ENCODE measurements at regions not wholly inside any gene's neighbourhood (a gene's known extent, or its start where the extent isn't known, plus 50 kb on each side); places are given as distances from the start of the nearest gene placed in this dataset.
"Not testable (repeated sequence)": the region's sequence is repeated elsewhere in the genome, so short reads cannot be mapped to it uniquely, and the experiment has no call there.

DNA sequence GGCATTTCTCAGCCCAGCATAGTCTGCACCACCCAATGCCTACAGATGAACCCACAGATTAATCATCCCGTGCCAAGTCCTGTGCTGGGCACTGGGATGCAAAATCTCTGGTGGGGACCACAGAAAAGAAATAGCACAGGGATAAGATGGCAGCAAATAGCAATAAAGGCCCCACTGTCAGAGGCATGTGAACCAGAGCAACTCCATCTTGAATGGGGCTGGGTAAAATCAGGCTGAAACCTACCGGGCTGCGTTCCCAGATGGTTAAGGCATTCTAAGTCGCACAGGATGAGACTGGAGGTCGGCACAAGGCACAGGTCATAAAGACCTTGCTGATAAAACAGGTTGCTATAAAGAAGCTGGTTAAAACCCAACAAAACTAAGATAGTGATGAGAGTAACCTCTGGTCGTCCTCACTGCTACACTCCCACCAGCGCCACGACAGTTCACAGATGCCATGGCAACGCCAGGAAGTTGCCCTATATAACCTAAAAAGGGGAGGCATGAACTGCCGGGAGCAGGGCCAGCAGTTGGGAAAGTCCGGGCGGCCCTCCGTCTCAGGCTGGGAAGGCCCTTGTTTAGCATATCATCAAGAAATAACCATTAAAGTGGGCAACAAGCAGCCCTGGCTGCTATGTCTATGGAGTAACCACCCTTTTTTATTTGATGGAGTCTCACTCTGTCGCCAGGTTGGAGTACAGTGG, 65.2 kb downstream of the C9orf50 start:
- Mint-ChIP-seq H3K36me3 (no peaks in the 10 kb centered on the region), H3K4me1 (peaks cover 0 to 2% (median under 1%) of the 10 kb centered on the region in 3 donors), H3K9me3 (no peaks in the 10 kb centered on the region), H3K27me3 (peaks cover 16 to 29% of the 10 kb centered on the region in 2 donors), H3K4me3 (no peak overlapping the region), H3K27ac (peak overlapping the region in 2 of 8 donors; percentile 1 to 78)
- H3K27ac ChIP-seq (ENCODE audit: low read depth, low read length), result no peak overlapping the region
- H3K4me3 ChIP-seq (ENCODE audit: low read length), result no peak overlapping the region
- ChIA-PET CTCF (no interaction called here), POLR2A (no interaction called here)
- no peaks in the 10 kb centered on the region for H3K36me3 ChIP-seq (ENCODE audit: insufficient read depth, low read length)
- H3K4me1 ChIP-seq (ENCODE audit: insufficient read depth, low read length), result no peaks in the 10 kb centered on the region
- no peaks in the 10 kb centered on the region for H3K9me3 ChIP-seq (ENCODE audit: low read length)
- DNase-seq, result no peak
- H3K27me3 ChIP-seq (ENCODE audit: insufficient read depth, low read length, poor library complexity, severe bottlenecking), result peaks cover 3% of the 10 kb centered on the region

DNA sequence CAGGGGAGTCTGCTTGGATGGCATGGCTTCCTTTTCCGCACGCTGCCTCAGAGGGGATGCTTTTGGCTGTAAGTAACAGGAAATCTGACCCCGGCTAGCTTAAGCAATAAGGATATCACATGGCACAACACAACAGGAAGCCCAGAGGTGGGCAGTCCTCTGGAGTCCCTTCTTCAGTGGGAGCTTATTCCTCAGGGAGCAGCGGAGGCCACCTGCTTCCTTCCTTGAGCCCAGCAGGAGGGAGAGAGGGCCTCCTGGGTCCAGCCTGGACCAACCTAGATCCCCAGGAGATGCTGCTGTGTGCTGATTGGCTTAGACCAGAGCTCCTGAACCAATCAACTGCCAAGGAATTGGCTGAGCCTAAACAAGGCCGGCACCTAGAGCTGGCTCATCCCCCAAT, 66.3 kb downstream of the C9orf50 start:
- Histone ChIP-seq H3K27me3 (ENCODE audit: insufficient read depth, low read length, poor library complexity, severe bottlenecking) (peaks cover 6% of the 10 kb centered on the region), H3K36me3 (ENCODE audit: insufficient read depth, low read length) (no peaks in the 10 kb centered on the region), H3K9me3 (ENCODE audit: low read length) (no peaks in the 10 kb centered on the region), H3K27ac (ENCODE audit: low read depth, low read length) (no peak overlapping the region), H3K4me1 (ENCODE audit: insufficient read depth, low read length) (no peaks in the 10 kb centered on the region), H3K4me3 (ENCODE audit: low read length) (no peak overlapping the region)
- peaks cover 17 to 32% of the 10 kb centered on the region in 2 donors for H3K27me3 Mint-ChIP-seq
- no peak overlapping the region for H3K27ac Mint-ChIP-seq
- DNase-seq, result no peak
- H3K9me3 Mint-ChIP-seq, result no peaks in the 10 kb centered on the region
- no peaks in the 10 kb centered on the region for H3K36me3 Mint-ChIP-seq
- CTCF ChIA-PET, result interaction anchor here (1.6 kb wide), 1 partner anchor 10 kb away, joined by 3 read pairs; no protein-coding TSS in a partner anchor
- peaks cover 0 to 6% (median 3%) of the 10 kb centered on the region in 3 donors for H3K4me1 Mint-ChIP-seq
- H3K4me3 Mint-ChIP-seq, result no peak overlapping the region
- POLR2A ChIA-PET, result no interaction called here

DNA sequence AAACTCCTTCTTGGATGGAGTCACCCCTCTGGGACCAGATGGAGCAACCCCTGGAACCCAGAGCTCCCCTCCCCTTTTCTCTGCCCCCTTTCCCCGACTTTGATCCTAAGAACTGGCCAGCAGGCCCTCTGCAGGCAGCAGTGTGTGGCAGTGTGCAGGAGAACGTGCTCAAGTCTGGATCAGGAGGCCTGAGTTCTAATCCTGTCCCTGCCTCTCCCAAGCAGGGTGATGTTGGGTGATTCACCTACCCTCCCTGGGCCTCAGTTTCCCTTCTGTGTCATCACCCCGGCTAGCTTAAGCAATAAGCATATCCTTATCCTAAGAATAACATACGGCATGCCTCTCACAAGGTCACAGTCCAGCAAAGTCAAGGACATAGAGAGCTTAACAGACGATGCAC, 67.6 kb downstream of the C9orf50 start:
- H3K9me3 ChIP-seq (ENCODE audit: low read length), result no peaks in the 10 kb centered on the region
- Mint-ChIP-seq H3K27ac (peak overlapping the region in 1 of 8 donors; percentile 25), H3K9me3 (no peaks in the 10 kb centered on the region), H3K36me3 (no peaks in the 10 kb centered on the region), H3K4me3 (peak overlapping the region in 1 of 7 donors; percentile 16), H3K4me1 (peaks cover 0 to 10% (median 7%) of the 10 kb centered on the region in 3 donors), H3K27me3 (peaks cover 26 to 45% of the 10 kb centered on the region in 2 donors)
- H3K4me3 ChIP-seq (ENCODE audit: low read length), result no peak overlapping the region
- H3K27me3 ChIP-seq (ENCODE audit: insufficient read depth, low read length, poor library complexity, severe bottlenecking), result peaks cover 6% of the 10 kb centered on the region
- CTCF ChIA-PET, result interaction anchor here (1.6 kb wide), 1 partner anchor 12 kb away, joined by 3 read pairs; no protein-coding TSS in a partner anchor
- DNase-seq, result no peak
- no peaks in the 10 kb centered on the region for H3K36me3 ChIP-seq (ENCODE audit: insufficient read depth, low read length)
- H3K27ac ChIP-seq (ENCODE audit: low read depth, low read length), result no peak overlapping the region
- POLR2A ChIA-PET, result no interaction called here
- no peaks in the 10 kb centered on the region for H3K4me1 ChIP-seq (ENCODE audit: insufficient read depth, low read length)

DNA sequence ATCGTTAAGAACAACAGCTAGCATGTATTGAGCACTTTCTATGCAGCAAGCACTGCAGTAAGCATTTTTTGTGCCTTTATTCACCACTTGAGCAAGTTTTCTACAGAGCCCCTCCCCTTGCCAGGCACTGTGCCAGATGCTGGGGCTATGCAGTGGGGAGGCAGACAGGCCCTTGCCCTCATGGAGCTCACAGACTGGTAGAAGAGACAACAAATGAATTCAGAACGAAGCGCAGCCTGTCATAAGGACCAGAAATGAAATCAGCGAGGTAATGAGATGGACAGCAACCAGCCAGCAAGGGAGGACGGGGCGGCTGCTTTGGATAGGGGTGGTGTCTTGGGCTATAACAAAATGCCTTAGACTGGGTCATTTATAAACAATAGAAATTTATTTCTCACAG, 68.8 kb downstream of the C9orf50 start:
- CTCF ChIA-PET, result interaction anchor here (1.4 kb wide), 1 partner anchor 12 kb away, joined by 4 read pairs; no protein-coding TSS in a partner anchor
- POLR2A ChIA-PET, result no interaction called here
- DNase-seq, result no peak

DNA sequence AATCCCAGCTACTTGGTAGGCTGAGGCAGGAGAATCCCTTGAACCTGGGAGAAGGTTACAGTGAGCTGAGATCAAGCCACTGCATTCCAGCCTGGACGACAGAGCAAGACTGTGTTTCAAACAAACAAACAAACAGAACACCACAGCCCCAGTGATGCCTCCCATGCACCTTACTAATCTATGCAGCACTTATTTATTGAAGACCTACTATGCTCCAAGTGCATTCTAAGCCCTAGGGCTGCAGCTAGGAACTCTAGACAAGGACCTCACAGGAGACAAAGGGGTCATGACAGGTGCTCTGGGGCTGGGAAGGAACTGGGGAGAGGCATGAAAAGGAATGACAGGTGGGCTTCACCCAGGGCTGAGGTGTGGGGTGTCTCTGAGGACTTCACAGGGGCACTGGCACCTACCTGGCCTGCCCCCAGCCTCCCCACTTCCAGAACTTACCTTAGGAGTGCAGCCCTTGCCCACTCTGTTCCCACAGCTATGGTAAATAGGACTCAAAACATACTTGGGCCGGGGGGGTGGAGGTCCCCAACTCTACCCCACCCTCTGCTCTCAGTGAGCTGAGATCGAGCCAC, 69.4 kb downstream of the C9orf50 start:
- H3K4me3 ChIP-seq (ENCODE audit: low read length), result no peak overlapping the region
- H3K27me3 Mint-ChIP-seq, result peaks cover 27 to 49% of the 10 kb centered on the region in 2 donors
- peaks cover 6% of the 10 kb centered on the region for H3K27me3 ChIP-seq (ENCODE audit: insufficient read depth, low read length, poor library complexity, severe bottlenecking)
- DNase-seq, result no peak
- no peaks in the 10 kb centered on the region for H3K36me3 Mint-ChIP-seq
- H3K4me3 Mint-ChIP-seq, result peak overlapping the region in 1 of 7 donors; percentile 67
- no peaks in the 10 kb centered on the region for H3K9me3 ChIP-seq (ENCODE audit: low read length)
- H3K4me1 ChIP-seq (ENCODE audit: insufficient read depth, low read length), result no peaks in the 10 kb centered on the region
- CTCF ChIA-PET, result interaction anchor here (1.4 kb wide), 1 partner anchor 12 kb away, joined by 4 read pairs; no protein-coding TSS in a partner anchor
- peaks cover 0 to 10% (median 7%) of the 10 kb centered on the region in 3 donors for H3K4me1 Mint-ChIP-seq
- no peaks in the 10 kb centered on the region for H3K9me3 Mint-ChIP-seq
- POLR2A ChIA-PET, result no interaction called here
- no peaks in the 10 kb centered on the region for H3K36me3 ChIP-seq (ENCODE audit: insufficient read depth, low read length)
- no peak overlapping the region for H3K27ac ChIP-seq (ENCODE audit: low read depth, low read length)
- H3K27ac Mint-ChIP-seq, result no peak overlapping the region

More for the DNA sequence above, 68.8 kb downstream of the C9orf50 start:
- Histone ChIP-seq H3K27me3 (ENCODE audit: insufficient read depth, low read length, poor library complexity, severe bottlenecking) (peaks cover 6% of the 10 kb centered on the region), H3K36me3 (ENCODE audit: insufficient read depth, low read length) (no peaks in the 10 kb centered on the region), H3K4me3 (ENCODE audit: low read length) (no peak overlapping the region), H3K4me1 (ENCODE audit: insufficient read depth, low read length) (no peaks in the 10 kb centered on the region), H3K27ac (ENCODE audit: low read depth, low read length) (no peak overlapping the region), H3K9me3 (ENCODE audit: low read length) (no peaks in the 10 kb centered on the region)
- Mint-ChIP-seq H3K4me1 (peaks cover 0 to 10% (median 7%) of the 10 kb centered on the region in 3 donors), H3K27ac (peak overlapping the region in 1 of 8 donors; percentile 2), H3K9me3 (no peaks in the 10 kb centered on the region), H3K4me3 (no peak overlapping the region), H3K27me3 (peaks cover 27 to 50% of the 10 kb centered on the region in 2 donors), H3K36me3 (no peaks in the 10 kb centered on the region)

DNA sequence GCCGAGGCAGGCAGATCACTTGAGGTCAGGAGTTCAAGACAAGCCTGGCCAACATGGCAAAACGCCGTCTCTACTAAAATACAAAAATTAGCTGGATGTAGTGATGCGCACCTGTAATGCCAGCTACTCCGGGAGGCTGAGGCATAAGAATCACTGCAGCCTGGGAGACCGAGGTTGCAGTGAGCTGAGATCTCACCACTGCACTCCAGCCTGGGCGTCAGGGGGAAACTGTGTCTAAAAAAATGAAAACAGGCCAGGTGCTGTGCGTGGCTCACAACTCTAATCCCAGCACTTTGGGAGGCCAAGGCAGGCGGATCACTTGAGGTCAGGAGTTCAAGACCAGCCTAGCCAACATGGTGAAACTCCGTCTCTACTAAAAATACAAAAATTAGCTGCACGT, 69.9 kb downstream of the C9orf50 start:
- H3K9me3 Mint-ChIP-seq; H3K27ac ChIP-seq (ENCODE audit: low read depth, low read length); H3K36me3 Mint-ChIP-seq; H3K4me3 ChIP-seq (ENCODE audit: low read length); POLR2A ChIA-PET; DNase-seq; H3K36me3 ChIP-seq (ENCODE audit: insufficient read depth, low read length); H3K27ac Mint-ChIP-seq; H3K9me3 ChIP-seq (ENCODE audit: low read length); H3K27me3 ChIP-seq (ENCODE audit: insufficient read depth, low read length, poor library complexity, severe bottlenecking); H3K4me1 ChIP-seq (ENCODE audit: insufficient read depth, low read length): not testable (repeated sequence)
- H3K4me1 Mint-ChIP-seq, result peaks cover 0 to 10% (median 7%) of the 10 kb centered on the region in 3 donors
- CTCF ChIA-PET, result interaction anchor here (1.4 kb wide), 1 partner anchor 11 kb away, joined by 4 read pairs; no protein-coding TSS in a partner anchor
- H3K4me3 Mint-ChIP-seq, result peak overlapping the region in 6 of 7 donors; percentile 2 to 73 (median 57)
- peaks cover 28 to 52% of the 10 kb centered on the region in 2 donors for H3K27me3 Mint-ChIP-seq

DNA sequence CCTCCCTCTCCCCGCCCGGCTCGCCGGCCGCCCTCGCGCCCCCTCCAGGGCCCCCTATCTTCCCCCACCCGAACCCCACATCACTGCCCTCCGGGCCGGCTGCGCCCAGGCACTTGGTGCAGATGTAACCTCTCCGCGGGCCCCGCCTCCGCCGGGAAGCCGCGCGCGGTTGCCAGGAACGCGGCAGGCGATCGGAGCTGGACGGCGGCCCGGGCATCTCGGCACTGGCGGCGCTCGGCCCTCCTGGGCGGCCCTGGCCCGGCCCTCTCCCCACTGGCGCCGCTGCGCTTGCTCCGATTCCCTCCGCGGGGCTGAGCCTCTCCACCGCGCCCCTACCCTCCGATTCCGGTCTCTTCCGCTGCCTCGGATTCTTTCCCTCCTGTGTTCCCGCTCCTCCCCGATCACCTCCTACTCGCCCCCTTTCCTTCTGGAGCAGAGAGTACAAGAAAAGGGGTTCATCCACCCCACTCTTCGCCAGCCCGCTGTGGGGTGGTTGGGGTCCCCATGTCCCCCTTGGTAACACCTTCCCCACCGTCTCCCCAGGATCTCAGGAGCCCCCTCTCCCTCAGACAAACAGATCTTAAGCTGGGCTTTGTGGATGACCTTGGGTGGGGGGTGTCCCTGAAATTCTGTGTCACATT, 70.6 kb downstream of the C9orf50 start:
- peak overlapping the region in 2 of 8 donors; percentile 26 to 36 for H3K27ac Mint-ChIP-seq
- no peak overlapping the region for H3K4me3 ChIP-seq (ENCODE audit: low read length)
- no peaks in the 10 kb centered on the region for H3K36me3 Mint-ChIP-seq
- no peak overlapping the region for H3K27ac ChIP-seq (ENCODE audit: low read depth, low read length)
- H3K36me3 ChIP-seq (ENCODE audit: insufficient read depth, low read length), result no peaks in the 10 kb centered on the region
- H3K27me3 Mint-ChIP-seq, result peaks cover 29 to 54% of the 10 kb centered on the region in 2 donors
- peaks cover 0 to 10% (median 7%) of the 10 kb centered on the region in 3 donors for H3K4me1 Mint-ChIP-seq
- ChIA-PET POLR2A (no interaction called here), CTCF (no interaction called here)
- no peaks in the 10 kb centered on the region for H3K9me3 ChIP-seq (ENCODE audit: low read length)
- peaks cover 6% of the 10 kb centered on the region for H3K27me3 ChIP-seq (ENCODE audit: insufficient read depth, low read length, poor library complexity, severe bottlenecking)
- H3K9me3 Mint-ChIP-seq, result no peaks in the 10 kb centered on the region
- no peaks in the 10 kb centered on the region for H3K4me1 ChIP-seq (ENCODE audit: insufficient read depth, low read length)
- H3K4me3 Mint-ChIP-seq, result peak overlapping the region in 6 of 7 donors; percentile 2 to 83 (median 63)
- no peak for DNase-seq

DNA sequence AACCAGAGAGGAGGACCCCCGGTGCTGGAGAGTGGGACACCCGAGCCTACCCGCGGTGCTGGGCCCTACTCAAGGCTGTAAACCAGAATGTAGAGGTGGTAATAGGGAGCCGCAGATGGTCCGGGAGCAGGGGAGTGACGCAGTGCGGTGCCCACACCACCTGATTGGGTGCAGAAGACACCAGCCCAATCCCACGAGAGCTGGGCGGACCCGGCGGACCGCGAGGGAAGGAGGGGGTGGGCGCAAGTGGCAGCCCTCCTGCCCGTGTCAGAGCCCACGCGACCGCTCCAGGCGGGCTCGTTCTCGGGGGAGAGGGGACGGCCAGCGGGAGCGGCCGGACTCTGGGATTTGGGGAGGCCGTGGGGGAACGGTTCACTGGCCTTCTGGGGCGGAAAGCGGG, 71.2 kb downstream of the C9orf50 start:
- Histone ChIP-seq H3K27me3 (ENCODE audit: insufficient read depth, low read length, poor library complexity, severe bottlenecking) (peaks cover 6% of the 10 kb centered on the region), H3K9me3 (ENCODE audit: low read length) (no peaks in the 10 kb centered on the region), H3K36me3 (ENCODE audit: insufficient read depth, low read length) (no peaks in the 10 kb centered on the region), H3K4me3 (ENCODE audit: low read length) (no peak overlapping the region), H3K4me1 (ENCODE audit: insufficient read depth, low read length) (no peaks in the 10 kb centered on the region), H3K27ac (ENCODE audit: low read depth, low read length) (no peak overlapping the region)
- peak overlapping the region in 6 of 7 donors; percentile 13 to 86 (median 46) for H3K4me3 Mint-ChIP-seq
- no peak for DNase-seq
- CTCF ChIA-PET, result no interaction called here
- H3K27ac Mint-ChIP-seq, result peak overlapping the region in 1 of 8 donors; percentile 27
- H3K36me3 Mint-ChIP-seq, result no peaks in the 10 kb centered on the region
- peaks cover 0 to 10% (median 7%) of the 10 kb centered on the region in 3 donors for H3K4me1 Mint-ChIP-seq
- POLR2A ChIA-PET, result no interaction called here
- H3K27me3 Mint-ChIP-seq, result peaks cover 34 to 61% of the 10 kb centered on the region in 2 donors
- H3K9me3 Mint-ChIP-seq, result no peaks in the 10 kb centered on the region
